Cerebellar nuclear complex (tissue), 1 donor: ENCODE measurements at regions not wholly inside any gene's neighbourhood (a gene's known extent, or its start where the extent isn't known, plus 50 kb on each side); places are given as distances from the start of the nearest gene placed in this dataset.

ENCODE experiments used
- DNase-seq, 2 experiments: peaks; one replicate each; lab custom pipeline; 2025; lab: John Stamatoyannopoulos, UW

GRCh38 chr20:61163031-61163430, 89.0 kb upstream of the CDH4 start:
- DNase-seq: no peak

- DNase-seq: no peak
Observed at GRCh38 chr20:61166324-61166723, 85.7 kb upstream of the CDH4 start.

GRCh38 chr20:61168605-61169004, 83.5 kb upstream of the CDH4 start:
- DNase-seq: no peak

GRCh38 chr20:61169874-61170273, 82.2 kb upstream of the CDH4 start:
- DNase-seq: no peak

GRCh38 chr20:61170496-61171320, 81.4 kb upstream of the CDH4 start:
- DNase-seq: no peak

GRCh38 chr20:61173267-61173666, 78.8 kb upstream of the CDH4 start:
- no peak for DNase-seq

- DNase-seq: no peak
Observed at GRCh38 chr20:61173961-61174725, 77.9 kb upstream of the CDH4 start.

GRCh38 chr20:61176874-61177273, 75.2 kb upstream of the CDH4 start:
- no peak for DNase-seq

GRCh38 chr20:61178551-61179071, 73.5 kb upstream of the CDH4 start:
- DNase-seq: no peak

- DNase-seq: no peak
Observed at GRCh38 chr20:61184194-61184593, 67.9 kb upstream of the CDH4 start.

- DNase-seq: no peak
Observed at GRCh38 chr20:61185181-61185580, 66.9 kb upstream of the CDH4 start.

GRCh38 chr20:61185841-61186601, 66.0 kb upstream of the CDH4 start:
- no peak for DNase-seq

GRCh38 chr20:61186771-61187472, 65.1 kb upstream of the CDH4 start:
- DNase-seq: no peak

GRCh38 chr20:61189534-61189933, 62.5 kb upstream of the CDH4 start:
- DNase-seq: no peak

GRCh38 chr20:61191096-61191495, 61.0 kb upstream of the CDH4 start:
- no peak for DNase-seq

GRCh38 chr20:61192337-61192950, 59.6 kb upstream of the CDH4 start:
- no peak for DNase-seq

- no peak for DNase-seq
Observed at GRCh38 chr20:61193164-61193563, 58.9 kb upstream of the CDH4 start.
